Endothelial cell (in vitro differentiated cells): ENCODE measurements at regions not wholly inside any gene's neighbourhood (a gene's known extent, or its start where the extent isn't known, plus 50 kb on each side); places are given as distances from the start of the nearest gene placed in this dataset.
"Not testable (repeated sequence)": the region's sequence is repeated elsewhere in the genome, so short reads cannot be mapped to it uniquely, and the experiment has no call there.

Experiments
- DNase-seq: peaks from one replicate; pipeline ENCODE4 v3.0.0; 2021; ENCODE audit warnings: low spot score
- H3K27ac Mint-ChIP-seq: one replicate; pipeline ENCODE4 v1.8.0; 2021; ENCODE audit warnings: mixed read lengths, inconsistent platforms; ENCODE audit not compliant: unreplicated experiment
- H3K27me3 Mint-ChIP-seq: one replicate; pipeline ENCODE4 v1.8.0; 2021; ENCODE audit warnings: mild to moderate bottlenecking, moderate library complexity, mixed read lengths, inconsistent platforms; ENCODE audit not compliant: unreplicated experiment
- H3K36me3 Mint-ChIP-seq: one replicate; pipeline ENCODE4 v1.8.0; 2021; ENCODE audit warnings: mild to moderate bottlenecking, low read depth, mixed read lengths, inconsistent platforms; ENCODE audit not compliant: unreplicated experiment
- H3K4me1 Mint-ChIP-seq: one replicate; pipeline ENCODE4 v1.8.0; 2021; ENCODE audit warnings: mild to moderate bottlenecking, mixed read lengths, inconsistent platforms; ENCODE audit not compliant: unreplicated experiment
- H3K4me3 Mint-ChIP-seq: one replicate; pipeline ENCODE4 v1.8.0; 2021; ENCODE audit warnings: mild to moderate bottlenecking, mixed read lengths, inconsistent platforms; ENCODE audit not compliant: unreplicated experiment
- H3K9me3 Mint-ChIP-seq: one replicate; pipeline ENCODE4 v1.8.0; 2021; ENCODE audit warnings: mixed read lengths, inconsistent platforms; ENCODE audit not compliant: unreplicated experiment
- TF ChIP-seq, protein P1 (sequence below): fragments of 200-600 bp; sonication (generic); IDR thresholded peaks from one replicate; pipeline ENCODE4 v1.5.0; 2021; ENCODE audit warnings: antibody characterized with exemption; ENCODE audit not compliant: unreplicated experiment

DNA sequence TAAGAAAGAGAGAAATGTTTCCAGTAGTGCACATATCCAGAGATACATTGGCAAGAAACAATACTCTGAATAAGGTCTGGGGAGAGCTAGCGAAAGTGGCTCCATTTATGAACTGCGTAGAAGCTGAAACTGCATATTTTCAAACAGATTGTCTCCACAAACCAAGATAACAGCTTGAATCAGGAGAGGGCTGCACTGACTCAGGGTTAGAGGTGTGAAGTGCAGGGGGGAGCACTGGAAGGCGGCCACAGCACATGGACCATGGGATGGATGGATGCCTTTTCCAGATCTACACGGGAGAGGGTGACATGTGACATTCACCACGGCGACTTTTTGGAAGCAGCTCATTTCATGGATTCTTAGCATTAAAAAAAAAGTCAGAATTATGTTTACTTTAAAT lies 729.4 kb downstream of the RNF144A start:
- Mint-ChIP-seq H3K36me3 (peaks cover 7% of the 10 kb centered on the region), H3K4me3 (no peak overlapping the region), H3K4me1 (no peaks in the 10 kb centered on the region), H3K9me3 (peaks cover 10% of the 10 kb centered on the region), H3K27ac (no peak overlapping the region), H3K27me3 (no peaks in the 10 kb centered on the region)
- no peak for DNase-seq
- TF ChIP-seq, protein P1, sequence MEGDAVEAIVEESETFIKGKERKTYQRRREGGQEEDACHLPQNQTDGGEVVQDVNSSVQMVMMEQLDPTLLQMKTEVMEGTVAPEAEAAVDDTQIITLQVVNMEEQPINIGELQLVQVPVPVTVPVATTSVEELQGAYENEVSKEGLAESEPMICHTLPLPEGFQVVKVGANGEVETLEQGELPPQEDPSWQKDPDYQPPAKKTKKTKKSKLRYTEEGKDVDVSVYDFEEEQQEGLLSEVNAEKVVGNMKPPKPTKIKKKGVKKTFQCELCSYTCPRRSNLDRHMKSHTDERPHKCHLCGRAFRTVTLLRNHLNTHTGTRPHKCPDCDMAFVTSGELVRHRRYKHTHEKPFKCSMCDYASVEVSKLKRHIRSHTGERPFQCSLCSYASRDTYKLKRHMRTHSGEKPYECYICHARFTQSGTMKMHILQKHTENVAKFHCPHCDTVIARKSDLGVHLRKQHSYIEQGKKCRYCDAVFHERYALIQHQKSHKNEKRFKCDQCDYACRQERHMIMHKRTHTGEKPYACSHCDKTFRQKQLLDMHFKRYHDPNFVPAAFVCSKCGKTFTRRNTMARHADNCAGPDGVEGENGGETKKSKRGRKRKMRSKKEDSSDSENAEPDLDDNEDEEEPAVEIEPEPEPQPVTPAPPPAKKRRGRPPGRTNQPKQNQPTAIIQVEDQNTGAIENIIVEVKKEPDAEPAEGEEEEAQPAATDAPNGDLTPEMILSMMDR = no peak

DNA sequence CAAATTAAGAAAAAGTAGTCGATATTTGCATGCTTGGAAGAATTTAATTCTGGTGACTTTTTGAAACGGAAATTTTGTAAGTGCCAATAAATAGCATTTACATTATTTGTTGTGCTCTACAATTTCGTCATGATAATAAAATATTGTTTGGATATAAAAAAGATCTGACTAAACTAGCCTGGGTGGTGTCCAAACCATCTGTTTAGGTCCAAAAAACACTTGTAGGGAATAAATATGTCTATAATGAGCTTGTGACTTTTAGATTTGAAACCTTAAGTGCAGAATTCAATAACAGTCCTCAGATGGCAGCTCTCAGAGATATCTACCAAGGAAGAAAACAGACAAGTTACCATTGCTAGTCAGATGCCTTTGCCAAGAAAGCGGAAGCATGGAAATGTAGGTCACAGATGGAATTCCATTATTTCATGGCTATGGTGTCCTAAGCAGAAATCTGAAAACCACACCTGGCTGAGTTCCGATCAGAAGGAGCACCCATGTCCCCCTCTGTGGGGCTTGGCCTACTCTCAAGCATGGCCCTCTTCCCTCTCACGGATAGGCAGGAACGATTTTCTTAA lies 731.1 kb downstream of the RNF144A start:
- Mint-ChIP-seq H3K27ac (no peak overlapping the region), H3K4me3 (no peak overlapping the region), H3K4me1 (no peaks in the 10 kb centered on the region), H3K36me3 (no peaks in the 10 kb centered on the region), H3K27me3 (no peaks in the 10 kb centered on the region), H3K9me3 (peaks cover 4% of the 10 kb centered on the region)
- DNase-seq = no peak
- TF ChIP-seq, protein P1 = no peak

DNA sequence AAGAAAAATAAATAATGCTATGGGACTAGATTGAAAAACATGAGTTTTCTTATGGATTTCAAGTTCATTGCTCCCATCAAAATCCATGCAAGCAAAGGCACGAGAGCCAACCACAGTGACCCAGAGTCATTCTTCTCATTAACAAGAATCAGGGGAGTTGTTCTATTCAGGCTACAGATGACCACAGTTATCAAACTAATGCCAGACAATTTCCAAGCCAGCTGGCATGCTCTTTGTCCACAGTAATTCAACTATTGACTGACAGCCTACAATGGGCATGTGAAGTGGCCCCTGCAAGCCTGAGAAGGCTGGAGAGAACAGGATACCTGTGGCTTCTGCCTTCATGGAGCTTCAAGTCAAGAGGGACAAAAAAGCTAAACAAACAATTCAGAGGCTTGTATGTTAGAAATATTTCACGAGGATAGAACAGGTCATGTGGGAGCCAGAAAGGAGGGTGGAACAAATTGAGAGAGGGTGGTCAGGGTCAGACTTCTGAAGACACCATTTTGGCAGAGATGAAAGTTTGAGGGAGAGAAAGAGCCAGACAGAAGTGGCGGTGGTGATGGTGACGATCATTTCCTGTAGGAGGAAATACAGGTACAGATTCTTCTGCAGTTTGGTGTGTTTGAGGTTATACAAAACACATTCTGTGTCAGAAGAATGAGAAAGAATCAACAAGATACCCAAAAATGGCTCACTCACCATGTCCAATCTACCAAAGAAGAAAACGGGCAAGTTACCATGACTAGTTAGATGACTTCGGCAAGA lies 732.4 kb downstream of the RNF144A start:
- Mint-ChIP-seq H3K4me3 (no peak overlapping the region), H3K36me3 (no peaks in the 10 kb centered on the region), H3K27me3 (no peaks in the 10 kb centered on the region), H3K27ac (no peak overlapping the region), H3K4me1 (no peaks in the 10 kb centered on the region), H3K9me3 (no peaks in the 10 kb centered on the region)
- DNase-seq = no peak
- TF ChIP-seq, protein P1 = no peak

- H3K36me3 Mint-ChIP-seq = no peaks in the 10 kb centered on the region
- DNase-seq = no peak
- TF ChIP-seq, protein P1 = no peak
- no peaks in the 10 kb centered on the region for H3K4me1 Mint-ChIP-seq
- H3K27ac Mint-ChIP-seq = no peak overlapping the region
- H3K9me3 Mint-ChIP-seq = no peaks in the 10 kb centered on the region
- no peak overlapping the region for H3K4me3 Mint-ChIP-seq
- no peaks in the 10 kb centered on the region for H3K27me3 Mint-ChIP-seq
Measured at GRCh38 chr2:7653617-7654016, 736.4 kb downstream of the RNF144A start.

DNA sequence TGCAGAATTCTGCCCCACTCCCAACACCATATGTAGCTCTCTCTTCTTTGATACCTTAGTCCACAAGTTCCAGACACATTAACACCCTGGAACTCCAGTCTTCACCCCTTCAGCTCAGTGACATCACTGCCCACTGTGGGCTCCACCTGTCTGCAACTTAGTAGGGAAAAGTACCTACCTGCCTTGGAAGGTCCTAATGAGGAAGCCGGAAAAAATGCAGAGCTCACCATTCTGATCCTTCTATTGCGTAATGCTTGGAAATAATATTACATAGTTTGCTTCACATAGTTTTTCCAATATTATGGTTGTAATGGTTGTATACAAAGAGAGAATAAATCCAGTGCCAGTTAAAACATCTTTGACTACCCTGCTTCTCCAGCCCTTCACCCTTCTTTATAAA lies 738.4 kb downstream of the RNF144A start:
- no peaks in the 10 kb centered on the region for H3K36me3 Mint-ChIP-seq
- DNase-seq = no peak

GRCh38 chr2:7657526-7657925 lies 740.3 kb downstream of the RNF144A start:
- not testable (repeated sequence) for H3K4me1 Mint-ChIP-seq, H3K4me3 Mint-ChIP-seq, H3K27me3 Mint-ChIP-seq, DNase-seq, H3K9me3 Mint-ChIP-seq, H3K36me3 Mint-ChIP-seq, H3K27ac Mint-ChIP-seq

More for the DNA sequence above, 738.4 kb downstream of the RNF144A start:
- TF ChIP-seq, protein P1 = no peak
- Mint-ChIP-seq H3K27me3 (no peaks in the 10 kb centered on the region), H3K27ac (no peak overlapping the region), H3K4me1 (no peaks in the 10 kb centered on the region), H3K4me3 (no peak overlapping the region), H3K9me3 (no peaks in the 10 kb centered on the region)
